Lower leg skin (tissue), 3 donors: ENCODE measurements at regions not wholly inside any gene's neighbourhood (a gene's known extent, or its start where the extent isn't known, plus 50 kb on each side); places are given as distances from the start of the nearest gene placed in this dataset.

Source experiments
- CTCF ChIP-seq, 3 donors: fragments of 450-650 bp; IDR thresholded peaks; one replicate each; pipeline ENCODE4 v1.5.1; 2016; ENCODE audit warnings: antibody characterized with exemption in 3 of 3, mild to moderate bottlenecking in 3 of 3, moderate library complexity in 2 of 3
- POLR2A ChIP-seq, 2 donors: fragments of 450-650 bp; IDR thresholded peaks; one replicate each; pipeline ENCODE4 v1.6.1; 2016 to 2017; ENCODE audit warnings: antibody characterized with exemption in 2 of 2, mild to moderate bottlenecking in 1 of 2, moderate library complexity in 1 of 2

- TF ChIP-seq CTCF (IDR thresholded peaks at IDR 0.05) = no peak
- TF ChIP-seq POLR2A (IDR thresholded peaks at IDR 0.05) = no peak
Observed at GRCh38 chr14:62304257-62304656, 542.0 kb downstream of the SNAPC1 start.
